HG02938 (cell line): ENCODE measurements at regions not wholly inside any gene's neighbourhood (a gene's known extent, or its start where the extent isn't known, plus 50 kb on each side); places are given as distances from the start of the nearest gene placed in this dataset.
"Not testable (repeated sequence)": the region's sequence is repeated elsewhere in the genome, so short reads cannot be mapped to it uniquely, and the experiment has no call there.

ENCODE experiments used
- ATAC-seq: cut with Tn5 transposase; IDR thresholded peaks from one replicate; pipeline ENCODE4 v1.9.1; 2021; ENCODE audit warnings: mild to moderate bottlenecking, moderate library complexity; ENCODE audit not compliant: unreplicated experiment

GRCh38 chr3:72081471-72082185, 296.7 kb upstream of the PROK2 start:
- ATAC-seq: no peak

GRCh38 chr3:72080800-72081199, 295.9 kb upstream of the PROK2 start:
- no peak for ATAC-seq

GRCh38 chr3:72080095-72080494, 295.1 kb upstream of the PROK2 start:
- no peak for ATAC-seq

GRCh38 chr3:72079369-72079872, 294.5 kb upstream of the PROK2 start:
- no peak for ATAC-seq

GRCh38 chr3:72078676-72079368, 293.9 kb upstream of the PROK2 start:
- ATAC-seq: no peak

GRCh38 chr3:72077473-72078259, 292.7 kb upstream of the PROK2 start:
- ATAC-seq: peak; percentile 48

GRCh38 chr3:72075848-72076247, 290.9 kb upstream of the PROK2 start:
- not testable (repeated sequence) for ATAC-seq

- no peak for ATAC-seq
These were observed 286.7 kb upstream of the PROK2 start for GRCh38 chr3:72071624-72072023.

GRCh38 chr3:72070005-72070404, 285.1 kb upstream of the PROK2 start:
- ATAC-seq: no peak

- no peak for ATAC-seq
These were observed 284.6 kb upstream of the PROK2 start for GRCh38 chr3:72069543-72069942.

GRCh38 chr3:72068621-72069020, 283.7 kb upstream of the PROK2 start:
- no peak for ATAC-seq

- ATAC-seq: no peak
These were observed 282.8 kb upstream of the PROK2 start for GRCh38 chr3:72067721-72068120.

GRCh38 chr3:72065872-72066641, 281.1 kb upstream of the PROK2 start:
- ATAC-seq: no peak

- ATAC-seq: no peak
These were observed 280.3 kb upstream of the PROK2 start for GRCh38 chr3:72065236-72065635.

- not testable (repeated sequence) for ATAC-seq
These were observed 279.8 kb upstream of the PROK2 start for GRCh38 chr3:72064727-72065126.

- ATAC-seq: no peak
These were observed 277.1 kb upstream of the PROK2 start for GRCh38 chr3:72062017-72062416.

- no peak for ATAC-seq
These were observed 275.6 kb upstream of the PROK2 start for GRCh38 chr3:72060447-72061034.

GRCh38 chr3:72058493-72059081, 273.6 kb upstream of the PROK2 start:
- ATAC-seq: no peak

- no peak for ATAC-seq
These were observed 270.5 kb upstream of the PROK2 start for GRCh38 chr3:72055436-72055835.

- ATAC-seq: no peak
These were observed 270.0 kb upstream of the PROK2 start for GRCh38 chr3:72054976-72055375.
